Loucy (cell line): ENCODE measurements at regions not wholly inside any gene's neighbourhood (a gene's known extent, or its start where the extent isn't known, plus 50 kb on each side); places are given as distances from the start of the nearest gene placed in this dataset.

ENCODE experiments used
- CTCF ChIP-seq: fragments of 200-600 bp; sonication (generic); conservative IDR thresholded peaks from 2 replicates; pipeline ENCODE4 v1.5.1; 2014; ENCODE audit warnings: mild to moderate bottlenecking, antibody characterized with exemption, low read length
- EZH2phosphoT487 ChIP-seq: fragments of 200-600 bp; IDR thresholded peaks from 2 replicates; pipeline ENCODE4 v1.6.1; 2018; ENCODE audit warnings: antibody characterized with exemption, mild to moderate bottlenecking, moderate library complexity, borderline replicate concordance

- TF ChIP-seq CTCF (no peak), EZH2phosphoT487 (no peak)
Measured at GRCh38 chr3:144273601-144274000, 302.0 kb downstream of the DIPK2A start.
